GM19238 (cell line): ENCODE measurements at regions not wholly inside any gene's neighbourhood (a gene's known extent, or its start where the extent isn't known, plus 50 kb on each side); places are given as distances from the start of the nearest gene placed in this dataset.
"Not testable (repeated sequence)": the region's sequence is repeated elsewhere in the genome, so short reads cannot be mapped to it uniquely, and the experiment has no call there.

Experiments used
- DNase-seq: peaks from one replicate; pipeline ENCODE4 v3.0.0; 2011; ENCODE audit warnings: low spot score; ENCODE audit not compliant: insufficient read length

DNA sequence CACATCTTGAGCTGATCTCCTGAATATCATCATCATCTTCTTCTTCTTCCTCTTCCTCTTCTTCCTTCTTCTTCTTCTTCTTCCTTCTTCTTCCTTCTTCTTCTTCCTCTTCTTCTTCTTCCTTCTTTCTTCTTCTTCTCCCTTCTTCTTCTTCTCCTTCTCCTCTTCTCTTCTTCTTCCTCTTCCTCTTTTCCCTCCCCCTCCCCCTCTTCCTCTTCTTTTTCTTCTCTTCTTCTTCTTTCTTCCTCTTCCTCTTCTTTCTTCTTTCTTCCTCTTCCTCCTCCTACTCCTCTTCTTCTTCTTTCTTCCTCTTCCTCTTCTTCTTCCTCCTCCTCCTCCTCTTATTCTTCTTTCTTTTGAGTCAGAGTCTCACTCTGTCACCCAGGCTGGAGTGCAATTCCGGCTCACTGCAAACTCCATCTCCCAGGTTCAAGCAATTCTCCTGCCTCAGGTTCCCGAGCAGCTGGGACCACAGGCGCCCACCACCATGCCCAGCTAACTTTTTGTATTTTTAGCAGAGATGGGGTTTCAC lies 197.9 kb upstream of the NANOGP8 start:
- DNase-seq, result no peak

DNA sequence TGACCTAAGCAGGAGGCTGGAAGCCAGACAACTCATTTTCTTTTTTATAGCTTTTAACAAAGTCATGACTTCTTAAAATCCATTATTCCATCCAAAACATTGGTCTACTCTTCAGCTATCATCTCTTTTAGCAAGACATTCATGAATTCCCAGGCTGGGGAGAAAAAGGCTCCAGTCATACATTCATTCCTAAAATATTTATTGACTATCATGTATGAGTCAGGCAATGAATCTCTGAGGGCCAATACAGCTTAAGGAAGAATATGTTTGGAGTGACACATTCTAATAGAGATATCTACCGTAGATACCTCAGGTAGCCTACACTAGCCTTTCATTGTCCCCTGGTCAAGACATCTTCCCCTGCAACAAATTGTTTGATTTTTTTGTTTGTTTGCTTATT lies 196.4 kb upstream of the NANOGP8 start:
- DNase-seq, result no peak

DNA sequence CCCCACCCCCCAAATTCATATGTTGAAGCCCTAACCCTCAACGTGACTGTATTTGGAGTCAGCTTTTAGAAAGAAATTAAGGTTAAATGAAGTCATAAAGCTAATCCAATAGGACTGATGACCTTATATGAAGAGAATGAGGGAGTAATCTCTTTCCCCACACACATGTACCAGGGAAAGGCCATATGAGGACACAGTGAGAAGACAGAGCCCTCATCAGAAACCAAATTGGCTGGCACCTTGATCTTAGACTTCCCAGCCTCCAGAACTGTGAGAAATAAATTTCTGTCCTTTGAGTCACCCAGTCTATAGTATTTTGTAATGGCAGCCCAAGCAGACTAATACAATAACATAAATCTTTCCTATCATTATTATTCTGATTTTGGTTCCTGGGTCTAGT lies 194.7 kb upstream of the NANOGP8 start:
- DNase-seq, result no peak

DNA sequence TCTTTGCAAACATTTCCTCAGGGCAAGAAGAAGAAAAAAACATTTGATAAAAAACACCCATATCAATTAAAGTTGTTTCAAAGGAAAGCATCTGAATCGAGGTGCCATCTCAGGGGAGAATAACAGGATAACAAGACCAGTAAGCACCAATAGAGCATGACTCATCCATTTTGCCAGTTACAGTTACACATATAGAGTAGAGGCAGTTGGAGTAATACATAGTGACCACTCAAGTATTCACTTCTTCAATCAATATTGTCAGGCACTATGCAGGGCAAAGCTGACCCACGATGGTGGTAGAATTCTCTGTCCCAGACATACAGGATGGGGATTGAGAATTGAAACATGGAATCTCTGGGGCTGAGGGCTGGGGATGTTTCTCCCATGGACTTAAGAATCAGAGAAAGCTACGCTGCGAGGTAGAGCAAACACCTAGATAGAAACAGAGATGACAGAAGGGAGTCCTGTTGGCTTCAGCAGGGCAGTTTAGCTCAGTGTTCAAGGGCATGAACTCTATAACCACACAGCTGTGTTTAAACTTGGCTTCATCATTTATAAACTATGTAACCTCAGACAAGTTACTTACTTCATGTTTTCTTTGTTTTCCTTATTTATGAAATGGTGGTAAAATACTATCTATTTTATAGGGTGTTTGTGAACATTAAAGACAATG lies 186.4 kb upstream of the NANOGP8 start:
- no peak for DNase-seq

DNA sequence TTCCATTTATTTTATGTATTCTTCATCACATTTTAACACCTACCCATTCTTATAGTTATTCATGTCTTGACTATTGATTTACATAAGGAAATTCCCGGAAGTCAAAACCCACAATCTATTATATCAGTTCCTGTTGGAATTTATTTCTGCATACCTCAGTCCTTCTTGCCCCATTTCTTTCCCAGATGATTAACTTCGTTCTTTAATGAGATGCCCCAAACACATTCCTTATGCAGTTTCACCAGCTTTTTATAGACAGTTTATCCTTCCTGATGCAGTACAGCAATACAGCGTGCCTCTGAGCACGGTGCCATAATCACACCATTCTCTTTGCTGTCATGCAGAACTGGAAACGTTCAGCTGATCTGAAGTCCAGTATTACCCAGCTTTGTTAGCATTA lies 175.8 kb upstream of the NANOGP8 start:
- DNase-seq, result no peak

DNA sequence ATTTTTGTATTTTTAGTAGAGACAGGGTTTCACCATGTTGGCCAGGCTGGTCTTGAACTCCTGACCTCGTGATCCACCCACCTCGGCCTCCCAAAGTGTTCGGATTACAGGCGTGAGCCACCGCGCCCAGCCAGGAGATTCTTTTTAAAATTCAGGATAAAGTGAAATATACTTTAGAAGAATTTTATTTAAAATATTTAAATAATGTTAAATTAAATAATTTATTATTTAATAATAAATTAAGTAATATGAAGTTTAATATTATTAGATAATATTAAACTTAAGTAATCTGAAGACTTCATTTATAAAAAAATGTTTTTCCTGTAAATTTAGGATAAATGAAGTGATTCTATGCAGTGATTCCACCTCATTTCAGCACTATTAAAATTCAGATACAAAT lies 175.2 kb upstream of the NANOGP8 start:
- DNase-seq, result not testable (repeated sequence)

DNA sequence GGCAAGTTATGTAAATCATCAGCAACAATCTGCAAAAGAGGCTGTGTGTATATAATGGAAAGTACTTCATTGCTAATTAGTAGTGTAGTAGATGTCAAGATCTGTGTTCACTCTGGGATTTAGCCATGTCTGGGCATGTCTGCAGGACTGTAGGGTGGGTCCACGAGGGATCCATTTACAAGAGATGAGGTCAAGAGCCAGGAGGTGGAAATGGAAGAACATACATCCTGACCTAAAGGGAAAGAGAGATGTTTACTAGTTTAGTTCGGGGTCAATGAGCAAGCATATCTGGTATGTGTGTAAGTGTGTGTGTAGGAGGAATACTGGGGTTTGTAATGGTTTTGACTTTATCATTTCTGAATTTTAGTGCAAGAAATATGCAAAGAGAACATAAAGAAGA lies 171.5 kb upstream of the NANOGP8 start:
- no peak for DNase-seq

DNA sequence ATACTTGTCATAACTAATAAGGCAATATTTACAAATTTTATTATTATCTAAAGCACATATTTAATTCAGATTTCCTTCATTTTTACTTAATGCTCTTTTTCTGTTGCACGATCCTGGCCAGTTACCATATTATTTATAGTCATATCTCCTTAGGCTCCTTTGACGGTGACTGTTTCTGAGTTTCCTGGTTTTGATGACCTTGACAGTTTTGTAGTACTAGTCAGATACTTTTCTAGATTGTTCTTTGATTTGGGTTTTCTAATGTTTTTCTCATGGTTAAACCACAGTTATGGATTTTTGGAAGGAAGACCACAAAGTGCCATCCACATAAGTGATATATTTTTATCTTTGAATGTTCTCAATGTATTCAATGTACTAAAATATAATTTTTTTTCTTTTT lies 171.0 kb upstream of the NANOGP8 start:
- DNase-seq, result no peak

DNA sequence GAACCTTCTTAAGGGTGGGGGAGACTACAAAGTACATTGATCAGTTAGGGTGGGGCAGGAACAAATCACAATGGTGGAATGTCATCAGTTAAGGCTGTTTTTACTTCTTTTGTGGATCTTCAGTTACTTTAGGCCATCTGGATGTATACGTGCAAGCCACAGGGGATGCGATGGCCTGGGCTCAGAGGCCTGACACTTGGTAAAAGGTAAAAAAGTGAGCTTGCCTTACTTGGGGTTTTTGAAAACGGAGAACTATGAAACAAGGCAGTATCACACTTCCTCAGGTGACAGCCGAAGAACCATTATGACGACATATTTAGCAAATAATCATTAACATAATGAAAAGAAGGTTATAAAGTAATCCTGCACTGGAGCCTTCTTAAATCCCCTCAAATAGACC lies 169.8 kb upstream of the NANOGP8 start:
- DNase-seq, result not testable (repeated sequence)

DNA sequence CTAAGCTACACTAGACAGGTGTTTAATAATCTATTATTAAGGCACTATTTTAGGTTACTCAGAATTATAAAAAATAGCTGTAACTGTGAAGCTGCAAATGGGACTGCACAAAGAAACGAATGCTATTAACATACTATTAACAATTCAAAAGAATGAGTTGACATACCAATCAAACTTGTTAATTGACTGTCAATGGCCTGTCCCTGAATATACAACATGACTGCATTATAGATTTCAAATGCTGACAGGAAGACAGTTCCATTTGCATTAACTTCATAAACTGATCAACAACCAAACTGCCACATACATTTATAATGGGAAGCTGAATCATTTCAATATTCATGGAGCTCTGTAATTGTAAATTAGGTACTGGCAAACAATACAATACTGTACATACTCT lies 169.0 kb upstream of the NANOGP8 start:
- DNase-seq, result no peak

DNA sequence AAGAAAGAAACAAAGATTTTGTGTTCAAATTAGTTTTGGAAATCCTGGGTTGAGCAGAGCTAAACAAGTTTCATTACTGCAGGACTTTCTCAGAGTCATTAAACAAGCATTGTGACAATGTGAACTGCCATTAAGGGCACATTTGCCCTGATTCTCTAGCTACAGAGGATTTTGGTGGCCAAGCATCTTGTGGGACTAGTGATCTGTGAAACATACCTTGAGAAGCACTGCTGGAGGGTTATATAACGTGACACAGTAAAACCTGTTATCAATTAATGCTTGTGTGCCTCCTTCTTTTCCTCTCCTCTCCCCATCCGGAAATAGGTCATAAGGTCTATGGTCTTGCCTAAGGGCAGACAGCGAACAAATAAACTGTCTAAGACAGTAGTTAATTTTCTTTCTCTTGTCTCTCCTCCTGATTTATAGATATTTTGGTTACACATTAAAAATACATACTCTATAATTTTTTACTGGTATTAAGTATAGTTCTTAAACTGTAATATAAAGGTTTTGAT lies 167.3 kb upstream of the NANOGP8 start:
- DNase-seq, result no peak

DNA sequence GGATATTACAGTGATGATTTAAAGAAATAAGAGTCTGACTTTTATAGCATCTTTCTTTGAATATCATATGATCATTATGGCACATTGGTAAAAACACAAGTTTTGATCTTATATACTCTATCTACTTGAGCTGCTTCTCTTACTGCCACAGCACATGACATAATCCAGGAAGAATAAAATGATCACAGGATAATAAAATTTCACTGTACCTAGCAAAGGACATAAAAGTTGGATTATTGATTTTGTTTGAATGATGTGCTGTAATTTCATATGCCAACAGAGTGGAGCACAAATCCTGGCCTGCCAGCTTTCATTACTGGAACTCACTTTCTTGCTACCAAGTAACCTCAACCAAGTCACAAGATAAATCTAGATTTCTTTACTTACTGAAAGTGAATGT lies 162.1 kb upstream of the NANOGP8 start:
- DNase-seq, result no peak

DNA sequence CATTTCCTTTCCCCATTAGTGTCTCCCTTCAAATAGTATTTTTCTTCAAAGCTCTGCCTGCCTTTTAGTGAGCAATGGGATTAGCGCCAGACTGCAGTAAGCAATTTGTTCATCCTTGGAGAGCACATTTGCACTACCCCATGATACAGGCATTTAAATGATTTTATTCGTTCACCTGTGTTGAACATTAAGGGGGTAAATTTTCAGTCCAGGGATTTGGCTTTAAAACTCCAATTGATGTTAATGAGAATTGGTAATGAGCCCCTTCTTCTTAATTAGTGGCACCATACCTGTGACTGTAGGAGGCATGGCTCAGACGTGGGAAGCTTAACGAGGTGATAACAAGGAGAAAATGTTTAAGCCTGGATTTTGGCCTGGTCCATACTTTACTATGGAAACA lies 161.4 kb upstream of the NANOGP8 start:
- no peak for DNase-seq

DNA sequence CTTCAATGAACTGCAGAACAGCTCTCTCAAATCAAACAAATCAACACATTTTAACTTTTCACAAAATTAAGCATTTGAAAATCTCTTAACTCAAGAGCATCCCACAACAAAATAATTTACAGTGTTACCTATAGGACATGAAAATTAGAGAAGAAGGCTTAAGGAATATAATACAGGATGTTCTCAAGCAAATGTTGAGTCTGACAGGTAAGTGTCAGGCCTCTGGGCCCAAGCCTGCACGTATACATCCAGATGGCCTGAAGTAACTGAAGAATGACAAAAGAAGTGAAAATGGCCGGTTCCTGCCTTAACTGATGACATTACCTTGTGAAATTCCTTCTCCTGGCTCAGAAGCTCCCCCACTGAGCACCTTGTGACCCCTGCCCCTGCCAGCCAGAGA lies 160.6 kb upstream of the NANOGP8 start:
- not testable (repeated sequence) for DNase-seq

DNA sequence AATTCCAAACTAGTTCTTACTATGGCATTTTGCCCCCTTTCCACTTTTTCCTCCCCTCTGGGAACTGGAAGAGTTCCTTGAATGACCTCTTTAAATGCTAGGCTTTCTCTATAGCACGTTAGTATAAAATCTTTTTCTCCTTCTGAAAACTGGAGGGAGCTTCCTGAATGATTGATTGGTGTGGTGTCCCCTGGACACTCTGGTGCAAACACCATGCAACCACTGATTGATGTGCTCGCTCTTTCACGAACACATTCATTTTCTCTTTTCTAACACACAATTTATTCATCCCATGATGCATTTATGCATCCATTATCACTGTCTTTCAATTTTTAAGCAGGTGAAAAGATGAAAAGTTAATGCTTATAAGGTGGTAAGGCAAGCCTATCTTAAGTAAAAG lies 159.1 kb upstream of the NANOGP8 start:
- DNase-seq, result no peak

DNA sequence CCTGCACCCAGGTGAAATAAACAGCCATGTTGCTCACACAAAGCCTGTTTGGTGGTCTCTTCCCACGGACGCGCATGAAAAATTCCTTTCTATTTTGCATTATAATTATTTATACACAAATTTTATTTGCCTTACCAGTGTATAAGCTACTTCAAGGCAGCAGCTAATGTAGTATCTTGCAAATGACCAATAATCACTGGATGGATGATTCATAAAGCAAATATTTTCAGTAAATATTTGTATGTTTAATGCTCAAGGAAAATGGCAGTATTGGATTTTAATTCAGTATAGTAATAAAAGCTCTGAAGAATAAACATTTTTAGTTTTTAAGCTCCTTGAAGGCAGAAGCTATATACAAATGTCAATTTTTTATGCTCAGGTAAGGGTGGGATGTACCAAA lies 158.7 kb upstream of the NANOGP8 start:
- DNase-seq, result no peak

DNA sequence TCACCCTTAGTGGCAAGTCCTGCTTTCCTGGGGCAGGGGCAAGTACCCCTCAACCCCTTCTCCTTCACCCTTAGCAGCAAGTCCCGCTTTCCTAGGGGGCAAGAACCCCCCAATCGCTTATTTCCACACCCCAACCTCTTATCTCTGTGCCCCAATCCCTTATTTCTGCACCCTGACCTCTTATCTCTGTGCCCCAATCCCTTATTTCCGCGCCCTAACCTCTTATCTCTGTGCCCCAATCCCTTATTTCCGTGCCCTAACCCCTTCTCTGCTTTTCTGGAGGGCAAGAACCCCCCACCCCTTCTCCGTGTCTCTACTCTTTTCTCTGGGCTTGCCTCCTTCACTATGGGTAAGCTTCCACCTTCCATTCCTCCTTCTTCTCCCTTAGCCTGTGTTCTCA lies 154.6 kb upstream of the NANOGP8 start:
- not testable (repeated sequence) for DNase-seq

DNA sequence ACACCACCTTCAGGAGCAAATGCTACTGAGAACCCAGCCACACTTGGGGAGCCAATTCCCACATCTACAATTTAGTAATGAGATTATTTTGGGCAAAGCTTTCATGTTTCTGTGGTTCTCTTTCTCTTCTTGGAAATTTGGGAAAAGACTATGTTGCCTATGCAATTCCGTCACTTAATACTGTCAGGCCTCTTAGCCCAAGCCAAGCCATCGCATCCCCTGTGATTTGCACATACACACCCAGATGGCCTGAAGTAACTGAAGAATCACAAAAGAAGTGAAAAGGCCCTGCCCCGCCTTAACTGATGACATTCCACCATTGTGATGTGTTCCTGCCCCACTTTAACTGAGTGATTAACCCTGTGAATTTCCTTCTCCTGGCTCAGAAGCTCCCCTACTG lies 153.4 kb upstream of the NANOGP8 start:
- not testable (repeated sequence) for DNase-seq

DNA sequence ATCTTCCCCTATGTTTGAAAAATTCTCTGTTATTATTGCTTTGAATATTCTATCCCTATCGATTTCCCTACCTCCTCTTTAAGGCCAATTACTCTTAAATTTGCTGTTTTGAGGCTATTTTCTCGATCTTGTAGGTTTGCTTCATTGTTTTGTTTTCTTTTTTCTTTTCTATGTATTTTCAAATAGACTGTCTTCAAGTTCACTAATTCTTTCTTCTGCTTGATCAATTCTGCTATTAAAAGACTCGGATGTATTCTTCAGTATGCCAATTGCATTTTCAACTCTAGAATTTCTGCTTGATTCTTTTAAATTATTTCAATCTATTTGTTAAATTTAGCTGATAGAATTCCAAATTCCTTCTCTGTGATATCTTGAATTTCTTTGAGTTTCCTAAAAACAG lies 144.0 kb upstream of the NANOGP8 start:
- no peak for DNase-seq

DNA sequence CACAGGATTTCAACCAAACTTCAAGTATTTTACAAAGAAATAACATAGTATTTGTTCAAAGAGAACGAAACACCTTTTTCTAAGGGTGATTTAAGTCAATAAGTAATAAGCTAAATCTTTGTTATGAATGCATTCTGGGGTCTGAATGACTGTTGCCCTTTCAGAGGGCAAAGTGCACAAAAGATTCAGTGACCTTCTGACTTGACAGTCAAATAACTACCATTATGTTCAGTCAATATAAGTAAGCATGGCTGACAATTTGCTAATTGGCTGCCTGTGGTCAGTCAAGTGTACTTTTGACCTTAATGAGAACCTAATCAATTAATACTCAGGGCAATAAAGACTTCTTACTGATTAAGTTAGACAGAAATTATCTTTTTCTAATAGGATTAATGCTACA lies 133.1 kb upstream of the NANOGP8 start:
- DNase-seq, result no peak

DNA sequence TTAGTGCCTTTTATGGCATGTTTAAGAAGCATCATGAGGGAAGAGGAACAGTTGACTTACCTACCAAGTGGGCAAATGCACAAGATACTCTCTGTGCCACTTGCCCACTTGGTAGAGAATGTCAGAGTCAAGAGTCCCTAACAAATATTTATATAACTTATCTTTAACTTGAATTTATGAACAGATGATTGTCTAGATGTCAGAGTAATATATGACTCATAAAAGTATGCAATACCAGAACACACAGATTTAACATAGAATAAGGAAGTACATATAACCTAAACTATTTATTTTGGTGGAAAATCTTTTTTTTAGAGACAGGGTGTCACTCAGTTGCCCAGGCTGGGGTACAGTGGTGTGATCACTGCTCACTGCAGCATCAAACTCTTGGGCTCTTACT lies 130.0 kb upstream of the NANOGP8 start:
- no peak for DNase-seq

DNA sequence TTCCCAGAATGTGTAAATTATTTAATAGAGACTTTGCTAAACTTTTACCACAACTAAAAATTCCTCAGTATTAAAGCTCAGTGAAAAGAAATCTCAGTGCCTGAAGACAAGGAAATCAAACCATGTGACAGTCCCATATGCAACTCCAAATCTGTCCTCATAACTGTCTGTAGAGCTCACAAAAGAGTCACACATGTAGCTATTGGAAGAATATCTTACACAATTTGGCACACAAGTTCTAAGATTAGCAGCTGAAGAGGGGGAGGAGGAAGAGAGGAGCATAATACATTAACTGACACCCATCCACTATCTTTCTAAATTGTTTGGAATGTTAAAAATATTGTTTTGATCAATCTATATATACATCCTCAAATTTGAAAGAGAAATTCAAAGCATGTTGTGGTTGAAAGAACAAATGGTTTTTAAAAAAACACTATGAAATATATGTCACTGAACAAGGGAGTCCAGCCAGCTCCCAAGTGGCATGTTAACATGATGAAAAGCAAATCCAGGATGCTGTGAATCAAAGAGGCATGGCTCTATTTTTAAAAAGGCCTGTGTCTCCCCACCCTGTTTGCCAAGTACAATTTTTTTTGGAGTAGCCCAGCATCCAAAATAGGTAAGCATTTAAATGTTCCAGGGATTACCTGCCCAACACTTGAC lies 126.3 kb upstream of the NANOGP8 start:
- DNase-seq, result no peak

DNA sequence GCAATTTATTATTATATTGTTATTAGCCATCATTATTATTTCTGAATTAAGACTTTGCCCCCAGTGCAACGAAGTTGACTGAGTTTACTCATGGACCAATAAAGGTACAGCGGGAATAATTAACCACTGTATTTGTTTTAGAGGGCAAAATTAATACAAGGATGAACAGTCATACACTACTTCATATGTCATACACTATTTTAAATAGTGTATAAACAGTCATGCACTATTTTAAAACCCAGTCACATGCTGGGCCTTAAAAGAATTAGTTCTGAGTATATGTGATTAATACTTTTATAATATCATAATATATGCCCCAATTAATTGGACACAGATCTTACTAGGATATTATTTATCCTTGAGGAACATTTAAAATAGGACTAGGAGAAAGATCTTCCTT lies 125.3 kb upstream of the NANOGP8 start:
- DNase-seq, result no peak
